Left ventricle myocardium inferior (tissue), 1 donor: ENCODE measurements at regions not wholly inside any gene's neighbourhood (a gene's known extent, or its start where the extent isn't known, plus 50 kb on each side); places are given as distances from the start of the nearest gene placed in this dataset.

ENCODE experiments used
- DNase-seq: peaks from one replicate; pipeline ENCODE4 v3.0.0-alpha.2; 2020
- H3K27ac ChIP-seq: fragments of 200-600 bp; replicated peaks from 2 replicates; pipeline ENCODE4 v1.8.0; 2021
- H3K27me3 ChIP-seq: fragments of 200-600 bp; 2 replicates; pipeline ENCODE4 v1.8.0; 2021; ENCODE audit warnings: low read depth
- H3K36me3 ChIP-seq: fragments of 200-600 bp; 2 replicates; pipeline ENCODE4 v1.8.0; 2021
- H3K4me1 ChIP-seq: fragments of 200-600 bp; 2 replicates; pipeline ENCODE4 v1.8.0; 2021
- H3K4me3 ChIP-seq: fragments of 200-600 bp; 2 replicates; pipeline ENCODE4 v1.8.0; 2021; ENCODE audit warnings: mild to moderate bottlenecking, moderate library complexity
- H3K9me3 ChIP-seq: fragments of 200-600 bp; replicated peaks from 2 replicates; pipeline ENCODE4 v1.8.0; 2021
- intact Hi-C: fragments of 100-400 bp; cut with micrococcal nuclease; formaldehyde crosslinking; loops from one replicate; pipeline ENCODE4 v1.11.0; 2022
- TF ChIP-seq, protein P1 (sequence below): fragments of 200-600 bp; IDR thresholded peaks from 2 replicates; pipeline ENCODE4 v1.8.0; 2021; ENCODE audit warnings: antibody characterized with exemption, mild to moderate bottlenecking, borderline replicate concordance
- donor health status: DM: no; HTN: yes; CAD: no; lungs with severe emphysema.

DNA sequence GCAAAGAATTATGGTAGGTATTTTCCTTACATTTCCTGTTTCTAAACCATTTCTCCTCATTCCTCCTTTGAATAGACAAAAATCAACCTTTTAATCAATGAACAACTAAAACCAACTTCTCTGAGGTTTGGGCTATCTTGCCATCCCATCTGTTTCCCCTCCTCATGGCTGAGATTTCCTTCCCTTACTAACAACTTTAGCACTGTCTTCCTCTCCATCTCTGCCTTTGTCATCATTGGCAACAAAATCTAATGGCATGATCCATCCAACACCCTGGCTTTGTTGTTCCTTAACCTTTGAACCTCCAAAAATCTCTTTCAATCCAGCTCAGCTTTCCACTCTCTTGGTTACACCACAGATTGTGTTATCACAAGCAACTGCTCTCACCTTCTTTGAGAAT, 95.3 kb upstream of the FAM136A start:
- TF ChIP-seq, protein P1, sequence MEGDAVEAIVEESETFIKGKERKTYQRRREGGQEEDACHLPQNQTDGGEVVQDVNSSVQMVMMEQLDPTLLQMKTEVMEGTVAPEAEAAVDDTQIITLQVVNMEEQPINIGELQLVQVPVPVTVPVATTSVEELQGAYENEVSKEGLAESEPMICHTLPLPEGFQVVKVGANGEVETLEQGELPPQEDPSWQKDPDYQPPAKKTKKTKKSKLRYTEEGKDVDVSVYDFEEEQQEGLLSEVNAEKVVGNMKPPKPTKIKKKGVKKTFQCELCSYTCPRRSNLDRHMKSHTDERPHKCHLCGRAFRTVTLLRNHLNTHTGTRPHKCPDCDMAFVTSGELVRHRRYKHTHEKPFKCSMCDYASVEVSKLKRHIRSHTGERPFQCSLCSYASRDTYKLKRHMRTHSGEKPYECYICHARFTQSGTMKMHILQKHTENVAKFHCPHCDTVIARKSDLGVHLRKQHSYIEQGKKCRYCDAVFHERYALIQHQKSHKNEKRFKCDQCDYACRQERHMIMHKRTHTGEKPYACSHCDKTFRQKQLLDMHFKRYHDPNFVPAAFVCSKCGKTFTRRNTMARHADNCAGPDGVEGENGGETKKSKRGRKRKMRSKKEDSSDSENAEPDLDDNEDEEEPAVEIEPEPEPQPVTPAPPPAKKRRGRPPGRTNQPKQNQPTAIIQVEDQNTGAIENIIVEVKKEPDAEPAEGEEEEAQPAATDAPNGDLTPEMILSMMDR, result no peak
- Histone ChIP-seq H3K4me1 (no peaks in the 10 kb centered on the region), H3K27me3 (peaks cover 49% of the 10 kb centered on the region), H3K27ac (no peak overlapping the region), H3K4me3 (no peak overlapping the region), H3K9me3 (peaks cover 22% of the 10 kb centered on the region), H3K36me3 (no peaks in the 10 kb centered on the region)
- no peak for DNase-seq
- intact Hi-C loops, result no loop called here

DNA sequence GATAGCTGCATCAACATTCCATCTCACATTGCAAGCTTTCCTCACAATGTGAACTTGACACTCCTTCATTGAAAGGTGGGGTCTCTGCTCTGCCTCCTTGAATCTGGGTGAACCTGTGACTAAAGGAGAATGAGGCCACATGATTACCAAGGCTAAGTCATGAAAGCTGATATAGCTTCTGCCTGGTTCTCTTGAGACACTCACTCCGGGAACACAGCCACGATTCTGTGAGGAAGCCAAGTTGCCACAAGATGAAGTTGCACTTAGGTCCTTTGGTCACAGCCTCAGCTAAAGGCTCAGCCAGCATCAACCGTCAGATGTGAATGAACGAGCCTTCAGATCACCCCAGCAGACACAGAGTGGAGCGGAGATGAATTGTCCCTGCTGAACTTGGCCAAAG, 94.7 kb upstream of the FAM136A start:
- TF ChIP-seq, protein P1, result no peak
- Histone ChIP-seq H3K4me3 (no peak overlapping the region), H3K9me3 (peaks cover 22% of the 10 kb centered on the region), H3K27me3 (peaks cover 49% of the 10 kb centered on the region), H3K4me1 (no peaks in the 10 kb centered on the region), H3K27ac (no peak overlapping the region), H3K36me3 (no peaks in the 10 kb centered on the region)
- intact Hi-C loops, result no loop called here
- no peak for DNase-seq

DNA sequence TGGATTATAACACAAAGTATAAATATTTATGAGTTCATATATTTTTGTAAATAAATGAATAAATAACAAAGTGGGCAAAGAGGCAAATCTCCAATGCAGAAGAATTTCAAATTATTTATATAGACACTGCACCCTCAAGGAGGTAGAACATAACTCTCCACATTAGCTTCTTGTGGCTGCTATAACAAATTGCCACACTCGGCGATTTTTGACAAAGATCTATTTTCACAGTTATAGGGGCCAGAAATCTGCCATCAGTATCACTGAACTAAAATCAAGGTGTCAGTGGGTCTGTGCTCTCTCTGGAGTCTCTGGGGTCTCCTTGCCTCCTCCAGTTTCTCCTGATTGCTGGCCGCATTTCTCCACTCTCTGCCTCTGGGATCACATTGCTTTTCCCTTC, 92.0 kb upstream of the FAM136A start:
- H3K27ac ChIP-seq, result no peak overlapping the region
- intact Hi-C loops, result no loop called here
- H3K4me1 ChIP-seq, result no peaks in the 10 kb centered on the region
- peaks cover 43% of the 10 kb centered on the region for H3K27me3 ChIP-seq
- TF ChIP-seq, protein P1, result no peak
- H3K4me3 ChIP-seq, result no peak overlapping the region
- DNase-seq, result no peak
- peaks cover 22% of the 10 kb centered on the region for H3K9me3 ChIP-seq
- no peaks in the 10 kb centered on the region for H3K36me3 ChIP-seq

DNA sequence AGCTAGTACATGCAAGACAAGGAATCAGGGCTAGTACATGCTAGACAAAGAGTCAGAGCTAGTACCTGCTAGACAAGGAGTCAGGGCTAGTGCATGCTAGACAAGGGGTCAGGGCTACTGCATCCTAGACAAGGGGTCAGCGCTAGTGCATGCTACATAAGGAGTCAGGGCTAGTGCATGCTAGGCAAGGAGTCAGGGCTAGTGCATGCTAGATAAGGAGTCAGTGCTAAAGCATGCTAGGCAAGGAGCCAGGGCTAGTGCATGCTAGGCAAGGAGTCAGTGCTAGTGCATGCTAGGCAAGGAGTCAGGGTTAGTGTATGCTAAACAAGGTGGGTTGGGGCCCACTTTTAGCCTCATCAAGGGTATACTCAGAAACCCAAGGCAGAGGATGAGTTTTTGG, 90.1 kb upstream of the FAM136A start:
- intact Hi-C loops, result no loop called here

DNA sequence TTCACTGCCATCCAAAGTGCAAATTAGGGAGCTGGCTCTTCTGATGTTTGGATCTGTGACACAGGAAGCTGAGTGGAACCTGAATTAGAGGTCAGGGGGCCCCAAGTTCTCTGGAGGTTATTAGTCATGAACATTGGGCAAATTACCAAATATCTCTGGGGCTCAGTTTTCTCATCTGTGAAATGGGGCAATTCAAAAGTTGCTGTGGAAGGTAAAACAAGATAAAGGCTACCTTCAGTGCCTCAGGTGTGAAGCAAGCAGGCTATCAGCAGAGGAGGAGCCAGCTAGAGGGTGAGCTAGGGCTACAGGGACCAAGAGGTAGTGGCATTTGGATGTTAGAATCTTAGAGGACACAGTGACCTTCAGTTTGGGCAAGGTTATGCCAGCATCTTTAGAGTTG, 89.4 kb upstream of the FAM136A start:
- intact Hi-C loops, result no loop called here
- TF ChIP-seq, protein P1, result no peak

More for the DNA sequence above, 90.1 kb upstream of the FAM136A start:
- Histone ChIP-seq H3K4me3 (no peak overlapping the region), H3K36me3 (no peaks in the 10 kb centered on the region), H3K27me3 (peaks cover 26% of the 10 kb centered on the region), H3K4me1 (no peaks in the 10 kb centered on the region), H3K9me3 (peaks cover 22% of the 10 kb centered on the region), H3K27ac (no peak overlapping the region)
- TF ChIP-seq, protein P1, result no peak
- DNase-seq, result no peak

DNA sequence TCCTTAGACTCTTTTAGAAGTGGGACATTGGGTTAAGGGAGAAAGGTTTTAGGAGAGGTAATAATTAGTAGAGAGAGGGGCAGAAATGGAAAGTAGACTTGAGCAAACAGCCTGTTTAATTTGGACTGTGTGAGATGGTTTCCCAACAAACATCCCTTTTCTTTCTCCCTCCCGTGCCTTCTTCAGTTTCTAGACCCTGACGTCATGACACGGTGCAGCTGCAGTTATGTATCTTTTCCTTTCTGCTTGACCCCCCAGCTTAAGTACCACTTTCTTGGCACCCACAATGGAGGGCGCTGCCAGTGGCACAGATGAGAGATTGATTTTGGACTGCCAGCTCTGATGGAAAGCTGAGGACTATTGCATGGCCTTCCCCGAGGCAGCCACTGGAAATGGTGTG, 86.9 kb upstream of the FAM136A start:
- Histone ChIP-seq H3K27me3 (peaks cover 32% of the 10 kb centered on the region), H3K27ac (no peak overlapping the region), H3K36me3 (no peaks in the 10 kb centered on the region), H3K4me1 (no peaks in the 10 kb centered on the region), H3K4me3 (no peak overlapping the region), H3K9me3 (peaks cover 13% of the 10 kb centered on the region)
- TF ChIP-seq, protein P1, result no peak
- DNase-seq, result no peak
- intact Hi-C loops, result no loop called here

More for the DNA sequence above, 89.4 kb upstream of the FAM136A start:
- Histone ChIP-seq H3K9me3 (peaks cover 22% of the 10 kb centered on the region), H3K27me3 (peaks cover 26% of the 10 kb centered on the region), H3K4me3 (no peak overlapping the region), H3K27ac (no peak overlapping the region), H3K4me1 (no peaks in the 10 kb centered on the region), H3K36me3 (no peaks in the 10 kb centered on the region)
- DNase-seq, result no peak
